Natural killer cell (primary cell): ENCODE measurements at regions not wholly inside any gene's neighbourhood (a gene's known extent, or its start where the extent isn't known, plus 50 kb on each side); places are given as distances from the start of the nearest gene placed in this dataset.

Experiments used
- ATAC-seq, 3 donors: fragments of 150-1000 bp in 2 of 3; fragments of 200-7000 bp in 1 of 3; cut with Tn5 transposase; 1 replicate in 1 of 3; 2 replicates in 2 of 3; pipeline ENCODE4 v1.10.0; 2021; ENCODE audit warnings: mild to moderate bottlenecking in 2 of 3, moderate library complexity in 2 of 3
- DNase-seq, 2 donors: peaks; one replicate each; pipeline versions ENCODE4 v3.0.0 to v3.0.0-alpha.2; 2013 to 2021; ENCODE audit warnings: mixed read lengths in 1 of 2
- H3K27ac ChIP-seq: one replicate; pipeline ENCODE4 v1.5.1; 2013; ENCODE audit warnings: mild to moderate bottlenecking, low read length
- H3K27me3 ChIP-seq: one replicate; pipeline ENCODE4 v1.6.1; 2013; ENCODE audit warnings: low read length; ENCODE audit not compliant: control insufficient read depth, insufficient read depth
- H3K36me3 ChIP-seq: one replicate; pipeline ENCODE4 v1.6.1; 2013; ENCODE audit warnings: low read length; ENCODE audit not compliant: control insufficient read depth, insufficient read depth
- H3K4me1 ChIP-seq: one replicate; pipeline ENCODE4 v1.6.1; 2013; ENCODE audit warnings: low read length; ENCODE audit not compliant: control insufficient read depth, insufficient read depth
- H3K4me3 ChIP-seq: one replicate; pipeline ENCODE4 v1.5.1; 2013; ENCODE audit warnings: low read length
- H3K9me3 ChIP-seq: one replicate; pipeline ENCODE4 v1.6.1; 2013; ENCODE audit warnings: low read length; ENCODE audit not compliant: control insufficient read depth, insufficient read depth
- H3K27ac Mint-ChIP-seq, 2 donors: one replicate each; pipeline ENCODE4 v1.8.0; 2022; ENCODE audit warnings: mild to moderate bottlenecking in 2 of 2, mixed read lengths in 2 of 2, moderate library complexity in 1 of 2
- H3K27me3 Mint-ChIP-seq, 2 donors: one replicate each; pipeline ENCODE4 v1.8.0; 2022; ENCODE audit warnings: low read depth in 2 of 2, mixed read lengths in 2 of 2
- H3K36me3 Mint-ChIP-seq: one replicate; pipeline ENCODE4 v1.8.0; 2022; ENCODE audit warnings: mixed read lengths
- H3K4me1 Mint-ChIP-seq, 2 donors: one replicate each; pipeline ENCODE4 v1.8.0; 2022; ENCODE audit warnings: mixed read lengths in 2 of 2
- H3K4me3 Mint-ChIP-seq: one replicate; pipeline ENCODE4 v1.8.0; 2022; ENCODE audit warnings: mild to moderate bottlenecking, moderate library complexity, mixed read lengths
- H3K9me3 Mint-ChIP-seq, 2 donors: one replicate each; pipeline ENCODE4 v1.8.0; 2022; ENCODE audit warnings: mixed read lengths in 2 of 2
- CTCF ChIP-seq: fragments of 200-600 bp; IDR thresholded peaks from one replicate; pipeline ENCODE4 v1.8.0; 2022; ENCODE audit warnings: antibody characterized with exemption
- WGBS: methylation state at CpG from one replicate; pipeline ENCODE4 v1.1.7; 2013; ENCODE audit warnings: missing lambda C conversion rate; ENCODE audit not compliant: insufficient coverage; 5-methylcytosine and 5-hydroxymethylcytosine counted together
- intact Hi-C: fragments of 100-400 bp; cut with micrococcal nuclease; formaldehyde crosslinking; loops from one replicate; pipeline ENCODE4 v1.14.2; 2022

DNA sequence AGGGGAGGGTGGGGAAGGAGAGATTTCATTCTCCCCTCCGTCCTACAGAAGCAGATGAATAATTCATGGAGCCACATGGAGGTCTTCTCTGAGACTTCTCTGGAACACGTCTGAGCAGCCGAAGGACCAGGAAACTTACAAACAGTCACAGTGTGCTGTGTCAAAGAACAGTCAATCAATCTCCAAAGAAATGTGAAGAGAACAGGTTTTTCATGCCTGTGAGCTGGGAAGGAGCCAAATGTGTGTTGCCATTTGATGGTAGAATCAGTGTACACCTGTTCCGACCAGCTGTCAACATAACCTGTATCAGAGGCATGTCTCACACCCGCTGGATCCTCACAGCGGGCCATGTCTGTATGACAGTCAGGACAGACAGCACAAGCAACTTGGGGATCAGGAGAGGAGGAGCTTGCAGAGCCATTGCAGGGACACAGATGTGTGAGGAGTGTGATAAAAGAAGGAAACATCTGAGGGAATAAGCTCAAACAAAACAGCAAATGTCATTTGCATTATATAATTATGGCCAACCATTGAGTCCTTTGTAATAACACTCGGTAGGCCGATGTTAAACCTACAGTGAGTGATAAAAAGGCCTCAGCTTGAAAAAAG is 298.5 kb downstream of the EN1 start:
- no peak overlapping the region for H3K27ac ChIP-seq
- no peak overlapping the region for H3K4me3 ChIP-seq
- no peak overlapping the region for H3K27ac Mint-ChIP-seq
- intact Hi-C loops = no loop called here
- no peaks in the 10 kb centered on the region for H3K27me3 ChIP-seq
- H3K36me3 Mint-ChIP-seq = no peaks in the 10 kb centered on the region
- peaks cover 0 to 2% of the 10 kb centered on the region in 2 donors for H3K9me3 Mint-ChIP-seq
- no peak overlapping the region for H3K4me3 Mint-ChIP-seq
- DNase-seq (no peak), ATAC-seq (no peak)
- no peaks in the 10 kb centered on the region for H3K9me3 ChIP-seq
- no peak for TF ChIP-seq CTCF
- no peaks in the 10 kb centered on the region for H3K36me3 ChIP-seq
- no peaks in the 10 kb centered on the region for H3K27me3 Mint-ChIP-seq
- H3K4me1 Mint-ChIP-seq = no peaks in the 10 kb centered on the region
- H3K4me1 ChIP-seq = no peaks in the 10 kb centered on the region
- WGBS = 78% methylated on average over 8 of the region's 8 CpGs

GRCh38 chr2:118539290-118539689 is 308.2 kb downstream of the EN1 start:
- no peak overlapping the region for H3K4me3 Mint-ChIP-seq
- no peaks in the 10 kb centered on the region for H3K36me3 Mint-ChIP-seq
- Histone ChIP-seq H3K4me1 (no peaks in the 10 kb centered on the region), H3K9me3 (no peaks in the 10 kb centered on the region), H3K36me3 (no peaks in the 10 kb centered on the region), H3K4me3 (no peak overlapping the region), H3K27me3 (no peaks in the 10 kb centered on the region), H3K27ac (no peak overlapping the region)
- TF ChIP-seq CTCF = no peak
- no peaks in the 10 kb centered on the region for H3K4me1 Mint-ChIP-seq
- intact Hi-C loops = no loop called here
- no peak for DNase-seq
- H3K27me3 Mint-ChIP-seq = peaks cover 6 to 11% of the 10 kb centered on the region in 2 donors
- 74% methylated on average over 6 of the region's 7 CpGs for WGBS
- H3K9me3 Mint-ChIP-seq = no peaks in the 10 kb centered on the region
- no peak overlapping the region for H3K27ac Mint-ChIP-seq
- no peak for ATAC-seq

- Histone ChIP-seq H3K27ac (no peak overlapping the region), H3K4me3 (no peak overlapping the region), H3K36me3 (no peaks in the 10 kb centered on the region), H3K4me1 (no peaks in the 10 kb centered on the region), H3K9me3 (no peaks in the 10 kb centered on the region), H3K27me3 (no peaks in the 10 kb centered on the region)
- Mint-ChIP-seq H3K36me3 (no peaks in the 10 kb centered on the region), H3K27me3 (peaks cover 0 to 11% of the 10 kb centered on the region in 2 donors), H3K4me3 (no peak overlapping the region), H3K4me1 (no peaks in the 10 kb centered on the region), H3K9me3 (no peaks in the 10 kb centered on the region), H3K27ac (no peak overlapping the region)
- no peak for ATAC-seq
- DNase-seq = no peak
- no peak for TF ChIP-seq CTCF
- WGBS = 93% methylated on average over 4 of the region's 4 CpGs
- intact Hi-C loops = no loop called here
Measured at GRCh38 chr2:118536306-118536705, 311.1 kb downstream of the EN1 start.

DNA sequence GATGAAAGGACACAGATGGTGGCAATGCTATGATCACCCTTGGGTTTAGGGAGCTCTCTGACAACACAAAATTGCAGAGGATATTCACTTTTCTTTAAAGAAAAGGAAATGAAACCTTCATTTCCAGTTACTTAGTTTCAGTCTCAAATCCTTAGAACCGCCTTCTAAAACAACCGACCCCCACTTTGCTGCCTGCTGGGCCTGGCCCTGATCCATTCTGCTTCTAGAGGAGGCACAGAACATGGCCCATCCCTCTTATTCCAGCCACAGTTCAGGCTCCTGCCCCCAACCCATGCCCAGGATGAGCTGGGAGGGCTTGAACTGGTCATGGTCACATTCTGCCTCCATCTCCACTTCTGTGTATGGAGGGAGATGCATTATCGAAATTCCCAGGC is 311.6 kb downstream of the EN1 start:
- Mint-ChIP-seq H3K27ac (no peak overlapping the region), H3K36me3 (no peaks in the 10 kb centered on the region), H3K4me3 (no peak overlapping the region), H3K4me1 (no peaks in the 10 kb centered on the region), H3K27me3 (peaks cover 0 to 11% of the 10 kb centered on the region in 2 donors), H3K9me3 (no peaks in the 10 kb centered on the region)
- DNase-seq (no peak), ATAC-seq (no peak)
- WGBS = 72% methylated on average over 3 of the region's 3 CpGs
- Histone ChIP-seq H3K27ac (no peak overlapping the region), H3K27me3 (no peaks in the 10 kb centered on the region), H3K4me1 (no peaks in the 10 kb centered on the region), H3K4me3 (no peak overlapping the region), H3K36me3 (no peaks in the 10 kb centered on the region), H3K9me3 (no peaks in the 10 kb centered on the region)
- intact Hi-C loops = no loop called here
- no peak for TF ChIP-seq CTCF
